H9 (cell line): ENCODE measurements at regions not wholly inside any gene's neighbourhood (a gene's known extent, or its start where the extent isn't known, plus 50 kb on each side); places are given as distances from the start of the nearest gene placed in this dataset.
A peak's percentile ranks its signal among the peaks of the same experiment; 100 is the strongest.

Experiments
- DNase-seq: peaks from one replicate; pipeline ENCODE4 v3.0.0-alpha.2; 2017
- H2AFZ ChIP-seq: one replicate; pipeline ENCODE4 v1.6.1; 2013; ENCODE audit warnings: mild to moderate bottlenecking, low read length, control low read depth, moderate library complexity
- H2AK5ac ChIP-seq: 2 replicates; pipeline ENCODE4 v1.6.1; 2013; ENCODE audit warnings: low read length, control low read depth, mixed read lengths; ENCODE audit not compliant: insufficient read length
- H2BK120ac ChIP-seq: one replicate; pipeline ENCODE4 v1.6.1; 2013; ENCODE audit warnings: low read depth, mild to moderate bottlenecking, low read length, control low read depth, inconsistent platforms; ENCODE audit not compliant: poor library complexity, severe bottlenecking
- H2BK12ac ChIP-seq: 2 replicates; pipeline ENCODE4 v1.6.1; 2013; ENCODE audit warnings: low read length, control low read depth, mixed read lengths, low read depth; ENCODE audit not compliant: insufficient read length
- H2BK15ac ChIP-seq: 2 replicates; pipeline ENCODE4 v1.6.1; 2013; ENCODE audit warnings: low read depth, low read length, control low read depth
- H2BK20ac ChIP-seq: one replicate; pipeline ENCODE4 v1.6.1; 2013; ENCODE audit warnings: low read depth, mild to moderate bottlenecking, low read length, control low read depth, inconsistent platforms; ENCODE audit not compliant: poor library complexity, severe bottlenecking
- H2BK5ac ChIP-seq: 2 replicates; pipeline ENCODE4 v1.6.1; 2013; ENCODE audit warnings: low read length, control low read depth, mixed read lengths; ENCODE audit not compliant: insufficient read length
- H3K14ac ChIP-seq: 2 replicates; pipeline ENCODE4 v1.6.1; 2013; ENCODE audit warnings: low read length, control low read depth; ENCODE audit not compliant: insufficient read depth
- H3K18ac ChIP-seq: 2 replicates; pipeline ENCODE4 v1.6.1; 2013; ENCODE audit warnings: low read depth, mild to moderate bottlenecking, mixed read lengths, low read length, control low read depth; ENCODE audit not compliant: insufficient read length
- H3K23ac ChIP-seq: 2 replicates; pipeline ENCODE4 v1.6.1; 2013; ENCODE audit warnings: low read length, control low read depth, mixed read lengths, low read depth; ENCODE audit not compliant: insufficient read length
- H3K23me2 ChIP-seq: 2 replicates; pipeline ENCODE4 v1.6.1; 2013; ENCODE audit warnings: low read depth, mild to moderate bottlenecking, mixed read lengths, low read length, control low read depth; ENCODE audit not compliant: insufficient read length, poor library complexity, severe bottlenecking
- H3K27ac ChIP-seq: 2 replicates; pipeline ENCODE4 v1.5.1; 2013; ENCODE audit warnings: low read length, control low read depth, mixed read lengths, low read depth; ENCODE audit not compliant: insufficient read length
- H3K27me3 ChIP-seq: 2 replicates; pipeline ENCODE4 v1.6.1; 2013; ENCODE audit warnings: low read length, control low read depth, inconsistent platforms; ENCODE audit not compliant: insufficient read depth
- H3K4ac ChIP-seq: 2 replicates; pipeline ENCODE4 v1.6.1; 2013; ENCODE audit warnings: low read depth, mild to moderate bottlenecking, control low read depth, inconsistent platforms, low read length, moderate library complexity
- H3K4me1 ChIP-seq: 2 replicates; pipeline ENCODE4 v1.6.1; 2013; ENCODE audit warnings: low read length, control low read depth, inconsistent platforms; ENCODE audit not compliant: insufficient read depth
- H3K4me2 ChIP-seq: 2 replicates; pipeline ENCODE4 v1.6.1; 2013; ENCODE audit warnings: low read length, control low read depth, mixed read lengths; ENCODE audit not compliant: insufficient read length, insufficient read depth
- H3K56ac ChIP-seq: 2 replicates; pipeline ENCODE4 v1.6.1; 2013; ENCODE audit warnings: low read depth, mild to moderate bottlenecking, mixed read lengths, low read length, control low read depth; ENCODE audit not compliant: insufficient read length
- H3K79me1 ChIP-seq: 2 replicates; pipeline ENCODE4 v1.6.1; 2013; ENCODE audit warnings: low read depth, mild to moderate bottlenecking, moderate library complexity, low read length, control low read depth, inconsistent platforms; ENCODE audit not compliant: insufficient read depth, poor library complexity, severe bottlenecking
- H3K79me2 ChIP-seq: 2 replicates; pipeline ENCODE4 v1.6.1; 2013; ENCODE audit warnings: low read length, control low read depth, inconsistent platforms; ENCODE audit not compliant: insufficient read depth
- H3K9ac ChIP-seq: 2 replicates; pipeline ENCODE4 v1.6.1; 2013; ENCODE audit warnings: low read length, control low read depth, mixed read lengths; ENCODE audit not compliant: insufficient read length; ENCODE audit errors: extremely low read depth
- H3K9me3 ChIP-seq: one replicate; pipeline ENCODE4 v1.6.1; 2013; ENCODE audit warnings: low read depth, low read length, inconsistent platforms; ENCODE audit not compliant: control insufficient read depth
- H3T11ph ChIP-seq: one replicate; pipeline ENCODE4 v1.6.1; 2013; ENCODE audit warnings: mild to moderate bottlenecking, low read length, control low read depth, inconsistent platforms
- H4K20me1 ChIP-seq: one replicate; pipeline ENCODE4 v1.6.1; 2013; ENCODE audit not compliant: control insufficient read depth, insufficient read length, insufficient read depth
- H4K5ac ChIP-seq: 2 replicates; pipeline ENCODE4 v1.6.1; 2013; ENCODE audit warnings: low read depth, mild to moderate bottlenecking, mixed read lengths, low read length, control low read depth; ENCODE audit not compliant: insufficient read length
- H4K8ac ChIP-seq: replicated peaks from 2 replicates; pipeline ENCODE4 v1.6.1; 2013; ENCODE audit warnings: low read length, control low read depth, mixed read lengths, low read depth; ENCODE audit not compliant: insufficient read length
- H4K91ac ChIP-seq: 2 replicates; pipeline ENCODE4 v1.6.1; 2013; ENCODE audit warnings: low read depth, mild to moderate bottlenecking, moderate library complexity, mixed read lengths, low read length, control low read depth; ENCODE audit not compliant: insufficient read length
- H3K27ac Mint-ChIP-seq, 3 experiments: 2 replicates in 2 of 3; 3 replicates in 1 of 3; pipeline ENCODE4 v1.8.0; 2020 to 2021; ENCODE audit warnings: mixed read lengths in 3 of 3, mild to moderate bottlenecking in 1 of 3, moderate library complexity in 1 of 3
- H3K27me3 Mint-ChIP-seq: 2 replicates; pipeline ENCODE4 v1.8.0; 2021; ENCODE audit warnings: low read depth, mild to moderate bottlenecking, moderate library complexity, mixed read lengths
- H3K36me3 Mint-ChIP-seq, 3 experiments: 2 replicates in 2 of 3; 3 replicates in 1 of 3; pipeline ENCODE4 v1.8.0; 2020 to 2021; ENCODE audit warnings: low read depth in 3 of 3, mixed read lengths in 3 of 3; ENCODE audit not compliant: insufficient read depth in 1 of 3
- H3K4me1 Mint-ChIP-seq, 2 experiments: 2 replicates each; pipeline ENCODE4 v1.8.0; 2020; ENCODE audit warnings: mixed read lengths in 2 of 2
- H3K4me3 Mint-ChIP-seq, 2 experiments: 2 replicates in 1 of 2; 3 replicates in 1 of 2; pipeline ENCODE4 v1.8.0; 2020 to 2021; ENCODE audit warnings: mild to moderate bottlenecking in 2 of 2, mixed read lengths in 2 of 2, moderate library complexity in 1 of 2
- H3K9me3 Mint-ChIP-seq, 2 experiments: 2 replicates in 1 of 2; 3 replicates in 1 of 2; pipeline ENCODE4 v1.8.0; 2020; ENCODE audit warnings: mild to moderate bottlenecking in 2 of 2, mixed read lengths in 2 of 2, moderate library complexity in 1 of 2
- WGBS: extraction: QIAGEN DNeasy Blood & Tissue Kit; methylation state at CpG from one replicate; pipeline ENCODE4 v1.1.7; 2013; ENCODE audit warnings: missing lambda C conversion rate, low lambda C conversion rate, mixed read lengths; ENCODE audit not compliant: insufficient read length; ENCODE audit errors: extremely low coverage; 5-methylcytosine and 5-hydroxymethylcytosine counted together
- TF ChIP-seq, protein P1 (sequence below): fragments of 200-600 bp; sonication (generic); conservative IDR thresholded peaks from 3 replicates; pipeline ENCODE4 v1.8.0; 2021; ENCODE audit warnings: antibody characterized with exemption, mild to moderate bottlenecking

DNA sequence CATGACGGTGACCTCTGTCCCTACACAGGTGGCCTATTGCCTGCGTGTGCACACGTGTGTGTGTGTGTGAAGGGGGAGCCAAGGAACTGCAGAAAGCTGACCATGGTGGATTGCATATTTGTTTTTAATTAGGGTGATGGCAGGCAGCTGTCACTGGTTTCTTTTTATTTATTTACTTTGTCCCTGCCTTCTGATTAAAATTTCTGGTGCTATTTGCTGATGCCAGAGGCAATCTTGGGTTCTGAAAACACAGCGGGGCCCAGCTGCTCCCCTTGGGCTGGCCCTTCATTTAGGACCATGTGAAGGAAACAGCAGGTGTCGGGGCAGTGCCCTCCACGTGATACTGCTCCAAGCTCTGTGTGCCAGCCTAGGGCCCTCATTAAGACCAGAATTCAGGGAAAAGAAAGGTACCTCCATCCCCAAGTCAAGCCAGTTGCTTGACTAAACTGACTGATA, 71.3 kb upstream of the PODXL start:
- Histone ChIP-seq H2AFZ (no peak overlapping the region), H2BK20ac (no peak overlapping the region), H3T11ph (no peak overlapping the region), H3K23ac (no peak overlapping the region), H3K14ac (no peak overlapping the region), H2BK15ac (no peak overlapping the region), H2BK12ac (no peak overlapping the region), H3K4me2 (no peak overlapping the region), H3K4ac (no peak overlapping the region), H2BK5ac (no peak overlapping the region), H4K91ac (no peak overlapping the region), H4K5ac (no peak overlapping the region), H3K79me1 (no peaks in the 10 kb centered on the region), H3K4me1 (no peaks in the 10 kb centered on the region; the same call in 1 of the 2 replicates), H4K20me1 (no peaks in the 10 kb centered on the region), H3K27ac (no peak overlapping the region), H2BK120ac (no peak overlapping the region), H3K18ac (no peak overlapping the region), H3K9me3 (no peaks in the 10 kb centered on the region), H4K8ac (no peak overlapping the region), H3K23me2 (no peaks in the 10 kb centered on the region), H3K27me3 (no peaks in the 10 kb centered on the region), H2AK5ac (no peak overlapping the region), H3K56ac (no peak overlapping the region), H3K79me2 (no peaks in the 10 kb centered on the region), H3K9ac (no peak overlapping the region)
- H3K27ac Mint-ChIP-seq: 0 out of 7 replicates have a peak overlapping the region, but pooled peaks of 1 of the 3 experiments have one; percentile 12
- peaks cover 10% of the 10 kb centered on the region for H3K27me3 Mint-ChIP-seq
- H3K9me3 Mint-ChIP-seq: no peaks in the 10 kb centered on the region; a peak in 2 of 5 replicates
- TF ChIP-seq, protein P1, sequence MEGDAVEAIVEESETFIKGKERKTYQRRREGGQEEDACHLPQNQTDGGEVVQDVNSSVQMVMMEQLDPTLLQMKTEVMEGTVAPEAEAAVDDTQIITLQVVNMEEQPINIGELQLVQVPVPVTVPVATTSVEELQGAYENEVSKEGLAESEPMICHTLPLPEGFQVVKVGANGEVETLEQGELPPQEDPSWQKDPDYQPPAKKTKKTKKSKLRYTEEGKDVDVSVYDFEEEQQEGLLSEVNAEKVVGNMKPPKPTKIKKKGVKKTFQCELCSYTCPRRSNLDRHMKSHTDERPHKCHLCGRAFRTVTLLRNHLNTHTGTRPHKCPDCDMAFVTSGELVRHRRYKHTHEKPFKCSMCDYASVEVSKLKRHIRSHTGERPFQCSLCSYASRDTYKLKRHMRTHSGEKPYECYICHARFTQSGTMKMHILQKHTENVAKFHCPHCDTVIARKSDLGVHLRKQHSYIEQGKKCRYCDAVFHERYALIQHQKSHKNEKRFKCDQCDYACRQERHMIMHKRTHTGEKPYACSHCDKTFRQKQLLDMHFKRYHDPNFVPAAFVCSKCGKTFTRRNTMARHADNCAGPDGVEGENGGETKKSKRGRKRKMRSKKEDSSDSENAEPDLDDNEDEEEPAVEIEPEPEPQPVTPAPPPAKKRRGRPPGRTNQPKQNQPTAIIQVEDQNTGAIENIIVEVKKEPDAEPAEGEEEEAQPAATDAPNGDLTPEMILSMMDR: no peak
- H3K4me3 Mint-ChIP-seq: no peak overlapping the region
- DNase-seq: no peak
- no peaks in the 10 kb centered on the region for H3K36me3 Mint-ChIP-seq
- H3K4me1 Mint-ChIP-seq: peaks cover 57 to 61% of the 10 kb centered on the region in 2 experiments
- no CpG with 5 or more reads among the region's 6 CpGs for WGBS
